ENCODE measurements at regions not wholly inside any gene's neighbourhood (a gene's known extent, or its start where the extent isn't known, plus 50 kb on each side); places are given as distances from the start of the nearest gene placed in this dataset.

DNA sequence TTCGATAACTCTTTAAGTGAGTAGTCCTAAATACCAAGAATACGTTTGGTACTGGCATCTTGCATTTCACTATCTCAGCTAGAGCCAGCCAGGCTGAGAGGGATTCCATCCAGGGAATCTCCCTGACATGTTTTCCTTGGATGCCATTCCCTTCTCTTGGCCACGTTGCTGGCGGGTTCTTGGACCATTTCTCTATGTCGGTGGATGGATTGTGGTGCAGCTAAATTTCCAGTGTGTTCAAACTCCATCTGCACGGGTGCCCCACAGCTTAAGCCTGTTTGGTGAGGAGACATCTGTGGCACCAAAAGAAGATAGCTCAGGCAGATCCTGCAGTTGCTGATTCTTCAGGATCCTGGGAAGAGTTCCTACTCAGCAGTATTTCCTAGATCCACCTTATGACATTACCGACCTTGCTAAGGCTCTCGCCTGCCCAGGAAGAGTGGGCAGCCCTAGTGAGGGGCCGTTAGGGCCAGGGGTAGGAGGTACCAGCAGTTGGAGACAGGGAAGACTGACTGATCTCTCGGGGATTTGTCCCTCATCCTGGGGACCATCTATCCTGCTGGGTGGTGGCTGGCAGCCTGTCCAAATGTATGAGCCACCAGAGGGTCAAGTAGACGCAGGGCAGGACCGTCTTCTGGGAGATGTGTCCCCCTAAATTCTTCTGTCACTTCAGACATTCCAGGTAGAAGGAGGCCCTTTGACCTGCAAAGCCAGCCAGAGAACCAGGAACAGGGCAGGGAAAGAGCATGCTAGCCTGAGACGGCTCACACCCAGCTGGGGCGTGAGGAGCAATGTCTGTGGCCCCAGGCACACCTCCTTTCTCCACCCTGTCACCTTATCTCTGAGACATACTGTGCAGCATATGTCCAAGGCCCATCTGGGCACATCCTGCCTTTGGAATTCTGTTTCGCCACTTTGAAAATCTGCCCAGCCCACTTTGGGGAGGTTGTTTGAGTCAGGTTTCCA lies 72.6 kb upstream of the CAPRIN2 start:
- DNase-seq: no peak

- DNase-seq: no peak
Measured at GRCh38 chr12:30826276-30826675, 71.5 kb upstream of the CAPRIN2 start.

GRCh38 chr12:30825341-30825740 lies 70.6 kb upstream of the CAPRIN2 start:
- no peak for DNase-seq

DNA sequence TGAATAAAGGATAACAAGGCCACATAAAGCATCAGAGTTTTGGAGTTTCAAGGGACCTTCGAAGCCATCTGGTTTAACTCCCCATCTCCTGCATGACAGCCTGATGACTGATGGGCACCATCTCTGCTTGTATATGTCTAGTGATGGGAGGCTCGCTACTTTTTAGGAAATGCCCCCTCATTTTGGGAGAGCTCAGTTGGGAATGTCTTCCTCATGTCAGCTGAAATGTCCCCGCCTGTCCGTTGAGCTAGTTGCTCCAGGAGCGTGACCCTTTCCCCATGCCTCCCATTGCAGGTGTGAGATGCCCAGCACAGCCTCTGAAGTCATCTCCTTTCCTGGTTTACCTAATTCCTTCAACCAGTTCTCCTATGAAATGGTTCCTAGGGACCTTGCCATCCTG lies 69.6 kb upstream of the CAPRIN2 start:
- no peak for DNase-seq

DNA sequence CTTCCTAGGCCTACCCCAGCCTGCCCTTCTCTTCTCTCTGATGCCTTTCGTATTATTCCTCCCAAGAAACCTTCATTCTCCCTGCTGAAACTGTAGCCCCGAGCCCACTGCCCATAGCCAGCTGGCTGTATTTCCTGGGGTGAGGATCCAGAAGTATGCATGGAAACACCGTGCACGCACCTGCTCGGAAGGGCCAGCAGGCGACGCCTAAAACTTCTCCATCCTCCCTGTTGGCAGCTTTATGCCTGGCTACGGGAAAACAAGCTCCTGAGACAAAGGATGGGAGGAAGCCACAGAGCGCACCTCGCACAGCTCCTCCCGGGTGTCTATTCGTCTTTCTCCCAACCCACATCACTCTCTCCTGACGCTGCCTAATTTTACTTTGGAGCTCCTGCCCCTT lies 69.0 kb upstream of the CAPRIN2 start:
- DNase-seq: no peak

GRCh38 chr12:30823156-30823699 lies 68.5 kb upstream of the CAPRIN2 start:
- peak; percentile 31 to 50 for DNase-seq

DNA sequence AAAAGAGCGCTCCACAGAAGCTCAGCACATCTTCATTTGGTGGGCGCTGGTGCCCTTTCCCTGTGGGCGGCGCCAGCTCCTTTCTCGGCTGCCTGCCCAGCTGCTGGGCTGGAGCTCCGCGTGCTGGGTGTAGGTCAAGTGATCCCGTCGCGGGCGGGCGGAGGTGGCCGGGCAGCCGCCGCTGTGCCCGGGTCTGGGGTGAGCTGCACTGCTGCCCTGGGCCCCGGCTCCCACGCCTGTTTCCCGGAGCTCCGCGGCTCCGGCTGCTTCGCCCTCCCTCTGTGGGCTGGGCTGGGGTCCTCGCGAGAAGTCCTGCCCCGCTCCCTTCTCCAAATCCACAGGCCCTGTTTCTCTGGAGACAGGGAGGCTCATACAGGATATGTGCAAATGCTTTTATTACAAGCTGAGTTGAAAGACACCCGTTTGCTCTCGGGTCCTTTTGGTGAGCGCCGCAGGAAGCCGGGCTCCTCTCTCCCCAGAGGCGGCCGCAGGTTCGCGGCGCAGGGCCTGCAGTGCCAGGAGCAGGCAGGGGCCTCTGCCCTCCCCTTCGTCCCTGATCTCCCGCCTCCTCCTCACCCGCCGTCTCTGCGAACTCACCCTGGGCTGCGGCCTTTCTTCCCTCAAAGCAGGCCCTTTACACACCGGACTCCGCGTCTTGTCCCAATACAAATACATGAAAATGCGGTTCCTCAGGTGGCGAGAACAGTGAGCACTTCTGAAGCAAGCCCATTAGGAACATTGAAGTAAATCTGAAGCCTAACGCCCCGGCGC lies 67.8 kb upstream of the CAPRIN2 start:
- peak; percentile 28 to 38 for DNase-seq

GRCh38 chr12:30820406-30820946 lies 65.7 kb upstream of the CAPRIN2 start:
- DNase-seq: no peak

- no peak for DNase-seq
Measured at GRCh38 chr12:30818562-30818961, 63.8 kb upstream of the CAPRIN2 start.

- DNase-seq: no peak
Measured at GRCh38 chr12:30816742-30817465, 62.2 kb upstream of the CAPRIN2 start.

- no peak for DNase-seq
Measured at GRCh38 chr12:30814295-30814655, 59.5 kb upstream of the CAPRIN2 start.

GRCh38 chr12:30813525-30814294 lies 59.0 kb upstream of the CAPRIN2 start:
- DNase-seq: no peak

DNA sequence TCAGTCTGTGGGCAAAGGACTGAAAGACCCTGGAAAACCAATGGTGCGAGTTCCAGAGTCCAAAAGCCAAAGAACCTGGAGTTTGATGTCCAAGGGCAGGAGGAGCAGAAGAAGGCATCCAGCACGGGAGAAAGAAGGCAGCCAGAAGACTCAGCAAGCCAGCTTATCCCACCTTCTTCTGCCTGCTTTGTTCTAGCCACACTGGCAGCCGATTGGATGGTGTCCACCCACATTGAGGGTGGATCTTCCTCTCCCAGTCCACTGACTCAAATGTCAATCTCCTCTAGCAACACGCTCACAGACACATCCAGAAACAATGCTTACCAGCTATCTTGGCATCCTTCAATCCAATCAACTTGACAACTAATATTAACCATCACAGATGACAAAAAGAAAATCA lies 57.2 kb upstream of the CAPRIN2 start:
- no peak for DNase-seq

DNA sequence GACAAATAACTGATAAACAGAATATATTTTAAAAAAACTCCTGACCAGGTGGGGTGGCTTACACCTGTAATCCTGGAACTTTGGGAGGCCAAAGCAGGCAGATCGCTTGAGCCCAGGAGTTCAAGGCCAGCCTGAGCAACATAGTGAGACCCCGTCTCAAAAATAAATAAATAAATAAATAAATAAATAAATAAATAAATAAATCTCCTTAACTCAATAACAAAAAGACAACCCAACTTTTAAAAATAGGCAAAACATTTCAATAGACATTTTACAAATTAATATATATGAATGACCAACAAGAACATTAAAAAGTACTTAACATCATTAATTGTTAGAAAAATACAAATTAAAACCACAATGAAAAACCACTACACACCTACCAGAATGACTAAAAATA lies 56.2 kb upstream of the CAPRIN2 start:
- no peak for DNase-seq

- no peak for DNase-seq
Measured at GRCh38 chr12:30807695-30808034, 52.9 kb upstream of the CAPRIN2 start.

DNA sequence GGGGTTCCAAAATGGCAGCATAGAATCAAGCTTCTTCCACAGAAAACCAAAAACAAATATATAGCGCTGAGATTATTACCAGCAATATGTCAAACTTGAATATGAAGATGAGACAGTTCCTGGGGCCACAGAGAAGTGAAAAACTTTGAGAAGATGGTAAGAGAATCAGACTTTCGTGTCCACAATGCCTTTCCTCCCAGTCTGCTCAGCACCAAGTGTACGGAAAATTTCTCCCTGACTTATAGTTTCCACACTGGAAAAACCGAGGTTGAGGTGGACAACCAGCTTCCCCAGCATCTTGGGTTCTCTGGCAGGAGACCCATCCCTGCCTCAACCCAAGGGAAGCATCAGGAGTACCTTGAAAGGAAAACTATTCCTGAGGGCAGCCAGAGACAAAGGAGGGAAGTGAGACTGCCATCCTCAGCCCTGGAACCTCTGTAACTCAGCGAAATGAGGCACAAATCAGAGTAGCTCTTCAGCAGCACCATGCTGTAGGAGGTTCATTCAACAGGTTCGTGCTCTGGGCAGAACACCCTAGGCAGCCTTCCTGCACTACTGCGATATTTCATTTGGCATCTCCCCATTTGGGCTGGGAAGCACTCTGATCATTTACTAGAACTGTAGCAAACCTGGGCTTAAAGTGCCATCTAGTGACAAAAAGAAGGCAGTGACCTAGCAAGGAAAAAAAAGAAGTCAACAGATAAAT lies 52.4 kb upstream of the CAPRIN2 start:
- DNase-seq: no peak

GRCh38 chr12:30805959-30806358 lies 51.2 kb upstream of the CAPRIN2 start:
- no peak for DNase-seq

All from stimulated activated CD4-positive, alpha-beta T cell treated with anti-CD3 and anti-CD28 coated beads, Interleukin-2, amount 100 ng/mL, for 24 hours (primary cell).